SK-N-SH (cell line): ENCODE measurements at regions not wholly inside any gene's neighbourhood (a gene's known extent, or its start where the extent isn't known, plus 50 kb on each side); places are given as distances from the start of the nearest gene placed in this dataset.

ENCODE experiments used
- CTCF ChIA-PET: fragments of 300-600, 350-600 bp; formaldehyde crosslinking; extraction: SDS; loops from one replicate; lab custom pipeline; 2021; lab: Yijun Ruan, JAX
- POLR2A ChIA-PET: fragments of 350-600 bp; sonication (Branson Sonifier 250); formaldehyde crosslinking; extraction: SDS; loops from one replicate; lab custom pipeline; 2020; ENCODE audit warnings: antibody characterized with exemption, inconsistent platforms; lab: Yijun Ruan, JAX
- DNase-seq: peaks from one replicate; pipeline ENCODE4 v3.0.0; 2012
- H2AFZ ChIP-seq: fragments of 200-600 bp; sonication (generic); 2 replicates; pipeline ENCODE4 v1.8.1; 2016; ENCODE audit warnings: antibody characterized with exemption, mild to moderate bottlenecking, low read depth
- H3F3A ChIP-seq: fragments of 200-600 bp; sonication (generic); replicated peaks from 2 replicates; pipeline ENCODE3; 2016; ENCODE audit warnings: antibody characterized with exemption, mild to moderate bottlenecking; ENCODE audit not compliant: insufficient read depth
- H3K27ac ChIP-seq, 2 experiments: fragments of 200-500 bp in 1 of 2; fragments of 200-600 bp in 1 of 2; sonication (Bioruptor generic) in 1 of 2; sonication (generic), shearing (Covaris generic) in 1 of 2; 2 replicates each; pipeline versions ENCODE4 v1.5.1 to v1.6.1; 2014 to 2016; ENCODE audit warnings: low read depth in 2 of 2, inconsistent platforms in 1 of 2, low read length in 1 of 2, mild to moderate bottlenecking in 1 of 2, mixed read lengths in 1 of 2
- H3K27me3 ChIP-seq: fragments of 200-600 bp; sonication (generic), shearing (Covaris generic); 2 replicates; pipeline ENCODE4 v1.6.1; 2016; ENCODE audit warnings: mixed run types; ENCODE audit not compliant: insufficient read depth
- H3K36me3 ChIP-seq, 2 experiments: fragments of 200-500 bp in 1 of 2; fragments of 200-600 bp in 1 of 2; sonication (Bioruptor generic) in 1 of 2; sonication (generic) in 1 of 2; replicated peaks in 1 of 2; 2 replicates each; pipeline versions ENCODE3 to v1.5.1; 2014 to 2016; ENCODE audit warnings: low read length in 1 of 2, mild to moderate bottlenecking in 1 of 2; ENCODE audit not compliant: insufficient read depth in 2 of 2, control insufficient read depth in 1 of 2
- H3K4me1 ChIP-seq, 2 experiments: fragments of 200-500 bp in 1 of 2; fragments of 200-600 bp in 1 of 2; sonication (Bioruptor generic) in 1 of 2; sonication (generic), shearing (Covaris generic) in 1 of 2; 2 replicates each; pipeline versions ENCODE4 v1.5.1 to v1.6.1; 2014 to 2016; ENCODE audit warnings: low read depth in 1 of 2, low read length in 1 of 2, mixed run types in 1 of 2; ENCODE audit not compliant: insufficient read depth in 2 of 2, control insufficient read depth in 1 of 2
- H3K4me2 ChIP-seq: fragments of 200-600 bp; sonication (generic), shearing (Covaris generic); 2 replicates; pipeline ENCODE4 v1.6.1; 2017; ENCODE audit warnings: mixed run types
- H3K4me3 ChIP-seq, 2 experiments: fragments of 200-500 bp in 1 of 2; fragments of 200-600 bp in 1 of 2; sonication (Bioruptor generic) in 1 of 2; sonication (generic), shearing (Covaris generic) in 1 of 2; 2 replicates each; pipeline versions ENCODE4 v1.5.1 to v1.8.1; 2014 to 2016; ENCODE audit warnings: low read depth in 2 of 2, inconsistent platforms in 1 of 2, low read length in 1 of 2, mild to moderate bottlenecking in 1 of 2, mixed read lengths in 1 of 2, moderate library complexity in 1 of 2
- H3K79me2 ChIP-seq: fragments of 200-600 bp; sonication (generic); 2 replicates; pipeline ENCODE4 v1.8.1; 2017; ENCODE audit warnings: mild to moderate bottlenecking; ENCODE audit not compliant: insufficient read depth
- H3K9ac ChIP-seq: fragments of 200-600 bp; sonication (generic); 2 replicates; pipeline ENCODE4 v1.6.1; 2017; ENCODE audit warnings: mixed run types
- H3K9me2 ChIP-seq: fragments of 200-600 bp; sonication (generic); 2 replicates; pipeline ENCODE4 v1.6.1; 2017; ENCODE audit warnings: mixed run types
- H3K9me3 ChIP-seq: fragments of 200-600 bp; sonication (generic); 2 replicates; pipeline ENCODE4 v1.6.1; 2017; ENCODE audit warnings: mixed run types, mild to moderate bottlenecking, moderate library complexity
- H4K20me1 ChIP-seq: fragments of 200-600 bp; sonication (generic); 2 replicates; pipeline ENCODE4 v1.6.1; 2017; ENCODE audit warnings: mild to moderate bottlenecking, mixed run types; ENCODE audit not compliant: insufficient read depth
- CHD2 ChIP-seq: fragments of 150-350 bp; IDR thresholded peaks from 2 replicates; pipeline ENCODE4 v1.6.1; 2018; ENCODE audit warnings: low read length; ENCODE audit not compliant: partially characterized antibody
- EP300 ChIP-seq, 2 experiments: IDR thresholded peaks; 2 replicates each; pipeline versions ENCODE4 v1.4.0 to v1.6.1; 2012; ENCODE audit warnings: borderline replicate concordance in 1 of 2, low read depth in 1 of 2, low read length in 1 of 2
- EZH2phosphoT487 ChIP-seq: fragments of 200-600 bp; sonication (generic); IDR thresholded peaks from 2 replicates; pipeline ENCODE4 v1.6.1; 2017; ENCODE audit warnings: low read depth, mixed run types, mild to moderate bottlenecking, antibody characterized with exemption, moderate library complexity, borderline replicate concordance
- FOXJ3 ChIP-seq: sonication (generic); formaldehyde crosslinking; IDR thresholded peaks from 2 replicates; pipeline ENCODE4 v1.5.1; 2020; ENCODE audit warnings: mild to moderate bottlenecking, missing genetic modification reagents
- FOXM1 ChIP-seq: IDR thresholded peaks from 2 replicates; pipeline ENCODE4 v1.4.0; 2012; ENCODE audit warnings: low read depth, mild to moderate bottlenecking
- GABPA ChIP-seq: IDR thresholded peaks from 2 replicates; pipeline ENCODE4 v1.4.0; 2012; ENCODE audit warnings: low read depth, mild to moderate bottlenecking
- IRF3 ChIP-seq: fragments of 150-350 bp; IDR thresholded peaks from 2 replicates; pipeline ENCODE4 v1.6.1; 2016; ENCODE audit warnings: mild to moderate bottlenecking, low read depth, low read length
- MAX ChIP-seq: IDR thresholded peaks from 2 replicates; pipeline ENCODE4 v1.4.0; 2012; ENCODE audit warnings: low read depth
- MEF2A ChIP-seq: IDR thresholded peaks from 2 replicates; pipeline ENCODE4 v1.4.0; 2012; ENCODE audit warnings: low read depth, borderline replicate concordance
- NFIC ChIP-seq: IDR thresholded peaks from 2 replicates; pipeline ENCODE4 v1.4.0; 2012; ENCODE audit warnings: borderline replicate concordance
- NRF1 ChIP-seq: IDR thresholded peaks from 2 replicates; pipeline ENCODE4 v1.6.1; 2012; ENCODE audit warnings: low read depth, mild to moderate bottlenecking, low read length
- PBX3 ChIP-seq: IDR thresholded peaks from 2 replicates; pipeline ENCODE4; 2012
- POLR2AphosphoS5 ChIP-seq: IDR thresholded peaks from 2 replicates; pipeline ENCODE4 v1.6.1; 2012; ENCODE audit warnings: low read depth, low read length
- RAD21 ChIP-seq: IDR thresholded peaks from 2 replicates; pipeline ENCODE4 v1.6.1; 2012; ENCODE audit warnings: mild to moderate bottlenecking, low read length
- REST ChIP-seq: IDR thresholded peaks from 2 replicates; pipeline ENCODE4 v1.6.1; 2012; ENCODE audit warnings: mild to moderate bottlenecking, low read depth, low read length, moderate library complexity
- RFX5 ChIP-seq: IDR thresholded peaks from 2 replicates; pipeline ENCODE4 v1.6.1; 2012; ENCODE audit warnings: mild to moderate bottlenecking, improper control_type of control experiment, low read length
- SMC3 ChIP-seq: IDR thresholded peaks from 2 replicates; pipeline ENCODE4 v1.6.1; 2012; ENCODE audit warnings: low read depth, low read length, improper control_type of control experiment
- TEAD4 ChIP-seq: IDR thresholded peaks from 2 replicates; pipeline ENCODE4 v1.4.0; 2012; ENCODE audit warnings: mild to moderate bottlenecking, borderline replicate concordance; ENCODE audit not compliant: insufficient read depth
- USF1 ChIP-seq: IDR thresholded peaks from 2 replicates; pipeline ENCODE4 v1.4.0; 2012; ENCODE audit warnings: low read depth, borderline replicate concordance
- USF2 ChIP-seq: fragments of 150-350 bp; IDR thresholded peaks from 2 replicates; pipeline ENCODE4 v1.6.1; 2017; ENCODE audit warnings: antibody characterized with exemption, low read length, low read depth, borderline replicate concordance
- WGBS: methylation state at CpG from one replicate; pipeline ENCODE4 v1.1.6; 2017; ENCODE audit warnings: low lambda C conversion rate; 5-methylcytosine and 5-hydroxymethylcytosine counted together

- H3K9ac ChIP-seq, result no peak overlapping the region
- H3K79me2 ChIP-seq, result no peaks in the 10 kb centered on the region
- H3K4me3 ChIP-seq, result no peak overlapping the region
- CTCF ChIA-PET, result no interaction called here
- 65% methylated on average over 14 of the region's 14 CpGs for WGBS
- POLR2A ChIA-PET, result no interaction called here
- TF ChIP-seq RFX5 (no peak), POLR2AphosphoS5 (no peak), USF2 (no peak), TEAD4 (no peak), GABPA (no peak), MAX (no peak), REST (no peak), EP300 (IDR thresholded peaks at IDR 0.05; ENCODE audit: borderline replicate concordance in 1 of 2, low read depth in 1 of 2, low read length in 1 of 2) (no peak), NRF1 (no peak), RAD21 (no peak), EZH2phosphoT487 (no peak), IRF3 (no peak), MEF2A (no peak), FOXJ3 (CRISPR knock-in tag) (no peak), NFIC (no peak), PBX3 (no peak), FOXM1 (no peak), SMC3 (no peak), USF1 (no peak), CHD2 (no peak)
- H4K20me1 ChIP-seq, result no peaks in the 10 kb centered on the region
- no peak for DNase-seq
- H2AFZ ChIP-seq, result no peak overlapping the region
- no peaks in the 10 kb centered on the region for H3K9me3 ChIP-seq
- no peaks in the 10 kb centered on the region for H3F3A ChIP-seq
- H3K4me1 ChIP-seq, result no peaks in the 10 kb centered on the region
- no peaks in the 10 kb centered on the region for H3K27me3 ChIP-seq
- no peak overlapping the region for H3K4me2 ChIP-seq
- H3K36me3 ChIP-seq, result no peaks in the 10 kb centered on the region
- H3K27ac ChIP-seq, result no peak overlapping the region
- H3K9me2 ChIP-seq, result no peaks in the 10 kb centered on the region
Observed at GRCh38 chr10:123275136-123275564, 120.9 kb downstream of the BUB3 start.
